A673 (cell line): ENCODE measurements at regions not wholly inside any gene's neighbourhood (a gene's known extent, or its start where the extent isn't known, plus 50 kb on each side); places are given as distances from the start of the nearest gene placed in this dataset.

Experiments used
- CTCF ChIP-seq: fragments of 300-800, 200-600 bp; sonication (generic); conservative IDR thresholded peaks from 2 replicates; pipeline ENCODE4 v1.5.1; 2017; ENCODE audit warnings: low read depth, mild to moderate bottlenecking, antibody characterized with exemption, low read length, moderate library complexity, mixed read lengths
- EZH2 ChIP-seq: fragments of 200-600 bp; sonication (generic); IDR thresholded peaks from 2 replicates; pipeline ENCODE4 v1.6.1; 2017; ENCODE audit warnings: borderline replicate concordance, low read depth, mild to moderate bottlenecking, mixed read lengths, antibody characterized with exemption, low read length; ENCODE audit not compliant: poor library complexity, severe bottlenecking

GRCh38 chr12:45148006-45148405 is 67.9 kb upstream of the ANO6 start:
- TF ChIP-seq CTCF = no peak
- no peak for TF ChIP-seq EZH2
